Type B pancreatic cell (in vitro differentiated cells): ENCODE measurements at regions not wholly inside any gene's neighbourhood (a gene's known extent, or its start where the extent isn't known, plus 50 kb on each side); places are given as distances from the start of the nearest gene placed in this dataset.

Experiments used
- DNase-seq: peaks from one replicate; pipeline ENCODE4 v3.0.0; 2021; ENCODE audit warnings: mixed read lengths; ENCODE audit not compliant: unreplicated experiment; ENCODE audit errors: extremely low spot score
- H3K27ac Mint-ChIP-seq: 2 replicates; pipeline ENCODE4 v1.8.0; 2021; ENCODE audit warnings: mild to moderate bottlenecking, mixed read lengths
- H3K27me3 Mint-ChIP-seq: 2 replicates; pipeline ENCODE4 v1.8.0; 2021; ENCODE audit warnings: mixed read lengths
- H3K36me3 Mint-ChIP-seq: 2 replicates; pipeline ENCODE4 v1.8.0; 2021; ENCODE audit warnings: mixed read lengths
- H3K4me1 Mint-ChIP-seq: one replicate; pipeline ENCODE4 v1.8.0; 2021; ENCODE audit warnings: mixed read lengths; ENCODE audit not compliant: unreplicated experiment
- H3K4me3 Mint-ChIP-seq: 2 replicates; pipeline ENCODE4 v1.8.0; 2021; ENCODE audit warnings: mild to moderate bottlenecking, mixed read lengths
- H3K9me3 Mint-ChIP-seq: 2 replicates; pipeline ENCODE4 v1.8.0; 2021; ENCODE audit warnings: mixed read lengths
- CTCF ChIP-seq: fragments of 200-600 bp; sonication (generic); conservative IDR thresholded peaks from 2 replicates; pipeline ENCODE4 v1.5.0; 2021; ENCODE audit warnings: antibody characterized with exemption, mild to moderate bottlenecking

- Mint-ChIP-seq H3K4me3 (no peak overlapping the region), H3K36me3 (no peaks in the 10 kb centered on the region), H3K4me1 (no peaks in the 10 kb centered on the region), H3K27me3 (no peaks in the 10 kb centered on the region), H3K9me3 (no peaks in the 10 kb centered on the region), H3K27ac (no peak overlapping the region)
- DNase-seq: no peak
- TF ChIP-seq CTCF: no peak
Observed at GRCh38 chr4:167550021-167550420, 315.7 kb upstream of the SPOCK3 start.

- H3K27ac Mint-ChIP-seq: no peak overlapping the region
- TF ChIP-seq CTCF: no peak
- no peak for DNase-seq
Observed at GRCh38 chr4:167555338-167556022, 321.2 kb upstream of the SPOCK3 start.

GRCh38 chr4:167578906-167579305, 344.6 kb upstream of the SPOCK3 start:
- DNase-seq: no peak
- Mint-ChIP-seq H3K4me1 (no peaks in the 10 kb centered on the region), H3K27ac (no peak overlapping the region), H3K36me3 (no peaks in the 10 kb centered on the region), H3K4me3 (no peak overlapping the region), H3K9me3 (no peaks in the 10 kb centered on the region), H3K27me3 (no peaks in the 10 kb centered on the region)
- no peak for TF ChIP-seq CTCF

More at GRCh38 chr4:167555338-167556022, 321.2 kb upstream of the SPOCK3 start:
- Mint-ChIP-seq H3K9me3 (peaks cover 4% of the 10 kb centered on the region), H3K36me3 (peaks cover 3% of the 10 kb centered on the region), H3K4me3 (no peak overlapping the region), H3K4me1 (peaks cover 7% of the 10 kb centered on the region), H3K27me3 (no peaks in the 10 kb centered on the region)

- Mint-ChIP-seq H3K27ac (no peak overlapping the region), H3K4me1 (no peaks in the 10 kb centered on the region), H3K9me3 (peaks cover 3% of the 10 kb centered on the region), H3K36me3 (no peaks in the 10 kb centered on the region), H3K4me3 (no peak overlapping the region), H3K27me3 (no peaks in the 10 kb centered on the region)
- no peak for DNase-seq
- TF ChIP-seq CTCF: no peak
Observed at GRCh38 chr4:167581449-167581965, 347.2 kb upstream of the SPOCK3 start.

GRCh38 chr4:167587361-167587760, 353.1 kb upstream of the SPOCK3 start:
- Mint-ChIP-seq H3K9me3 (peaks cover 3% of the 10 kb centered on the region), H3K4me1 (no peaks in the 10 kb centered on the region), H3K27me3 (no peaks in the 10 kb centered on the region), H3K27ac (no peak overlapping the region), H3K4me3 (no peak overlapping the region), H3K36me3 (no peaks in the 10 kb centered on the region)
- no peak for TF ChIP-seq CTCF
- DNase-seq: no peak
